WTC11 (cell line): ENCODE measurements at regions not wholly inside any gene's neighbourhood (a gene's known extent, or its start where the extent isn't known, plus 50 kb on each side); places are given as distances from the start of the nearest gene placed in this dataset.

ENCODE experiments used
- CTCF ChIP-seq: fragments of 200-600 bp; IDR thresholded peaks from 2 replicates; pipeline ENCODE4 v1.8.0; 2022; ENCODE audit warnings: antibody characterized with exemption
- MAX ChIP-seq: sonication (generic); formaldehyde crosslinking; IDR thresholded peaks from 2 replicates; pipeline ENCODE4 v1.8.0; 2022; ENCODE audit warnings: mild to moderate bottlenecking, missing genetic modification reagents
- TEAD4 ChIP-seq: sonication (generic); formaldehyde crosslinking; IDR thresholded peaks from 2 replicates; pipeline ENCODE4 v1.8.0; 2022; ENCODE audit warnings: mild to moderate bottlenecking, missing genetic modification reagents

- TF ChIP-seq TEAD4 (CRISPR knock-in tag) = no peak
- TF ChIP-seq CTCF = no peak
- no peak for TF ChIP-seq MAX (CRISPR knock-in tag)
Measured at GRCh38 chrX:151478058-151478457, 81.1 kb downstream of the VMA21 start.
